ENCODE measurements at regions not wholly inside any gene's neighbourhood (a gene's known extent, or its start where the extent isn't known, plus 50 kb on each side); places are given as distances from the start of the nearest gene placed in this dataset.

DNA sequence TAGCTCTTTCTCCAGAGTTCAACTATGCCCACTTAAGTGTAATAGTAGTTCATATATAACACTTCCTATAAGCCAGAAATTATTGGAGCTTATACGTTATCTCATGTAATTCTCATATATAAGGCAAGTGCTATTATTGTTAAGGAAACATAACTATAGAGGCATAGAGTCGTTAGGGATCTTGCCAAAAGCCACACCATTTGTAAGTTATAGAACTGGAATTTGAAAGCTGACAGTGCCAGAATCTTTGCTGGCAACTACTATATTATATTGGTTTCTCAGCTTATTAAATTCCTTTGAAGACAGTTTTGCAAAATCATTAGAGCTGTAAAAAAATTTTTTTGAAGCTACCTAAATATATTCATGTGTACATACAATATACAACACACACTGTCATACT, 51.0 kb upstream of the MBNL2 start:
- Mint-ChIP-seq H3K36me3 (no peaks in the 10 kb centered on the region), H3K4me1 (no peaks in the 10 kb centered on the region), H3K9me3 (peaks cover 3% of the 10 kb centered on the region), H3K27ac (no peak overlapping the region), H3K4me3 (no peak overlapping the region), H3K27me3 (peaks cover 18% of the 10 kb centered on the region)
- DNase-seq (ENCODE audit: low spot score in 2 of 2) (no peak), ATAC-seq (ENCODE audit: low read depth) (no peak)
